ENCODE measurements at regions not wholly inside any gene's neighbourhood (a gene's known extent, or its start where the extent isn't known, plus 50 kb on each side); places are given as distances from the start of the nearest gene placed in this dataset.

- TF ChIP-seq CTCF (conservative IDR thresholded peaks at IDR 0.05), result no peak
- H3K27ac ChIP-seq, result no peak overlapping the region
Observed at GRCh38 chr15:31970007-31970406, 60.3 kb upstream of the CHRNA7 start.

GRCh38 chr15:31973197-31973596 lies 57.1 kb upstream of the CHRNA7 start:
- no peak for TF ChIP-seq CTCF (conservative IDR thresholded peaks at IDR 0.05)

GRCh38 chr15:31974154-31974794 lies 56.0 kb upstream of the CHRNA7 start:
- TF ChIP-seq CTCF (conservative IDR thresholded peaks at IDR 0.05), result no peak
- H3K27ac ChIP-seq, result no peak overlapping the region

More at GRCh38 chr15:31973197-31973596, 57.1 kb upstream of the CHRNA7 start:
- no peak overlapping the region for H3K27ac ChIP-seq

GRCh38 chr15:31974855-31975829 lies 55.2 kb upstream of the CHRNA7 start:
- H3K27ac ChIP-seq, result peak overlapping the region; percentile 20; the same call in 1 of the 2 replicates
- peak; percentile 79 for TF ChIP-seq CTCF (conservative IDR thresholded peaks at IDR 0.05)

- TF ChIP-seq CTCF (conservative IDR thresholded peaks at IDR 0.05), result peak; percentile 64
- no peak overlapping the region for H3K27ac ChIP-seq
Observed at GRCh38 chr15:31975830-31976229, 54.5 kb upstream of the CHRNA7 start.

- no peak overlapping the region for H3K27ac ChIP-seq
Observed at GRCh38 chr15:31977138-31977537, 53.2 kb upstream of the CHRNA7 start.

More at GRCh38 chr15:31977138-31977537, 53.2 kb upstream of the CHRNA7 start:
- no peak for TF ChIP-seq CTCF (conservative IDR thresholded peaks at IDR 0.05)
